Heart left ventricle (tissue), 16 donors: ENCODE measurements at regions not wholly inside any gene's neighbourhood (a gene's known extent, or its start where the extent isn't known, plus 50 kb on each side); places are given as distances from the start of the nearest gene placed in this dataset.
"Not testable (repeated sequence)": the region's sequence is repeated elsewhere in the genome, so short reads cannot be mapped to it uniquely, and the experiment has no call there.

ENCODE experiments used
- ATAC-seq, 4 donors: fragments of 200-7000 bp; cut with Tn5 transposase; one replicate each; pipeline ENCODE4 v1.9.1; 2020 to 2022; ENCODE audit warnings: moderate library complexity in 4 of 4, mild to moderate bottlenecking in 3 of 4, moderate number of reproducible peaks in 1 of 4
- DNase-seq, 5 donors: peaks; one replicate each; pipeline ENCODE4 v3.0.0-alpha.2; 2020
- H3K27ac ChIP-seq, 12 donors: fragments of 200-600 bp; sonication (generic) in 4 of 12; one replicate each; pipeline versions ENCODE4 v1.5.0 to v1.8.0; 2016 to 2022; ENCODE audit warnings: mild to moderate bottlenecking in 2 of 12
- H3K27me3 ChIP-seq, 9 donors: fragments of 200-600 bp; sonication (generic) in 2 of 9; one replicate each; pipeline versions ENCODE4 v1.5.1 to v1.8.0; 2016 to 2022; ENCODE audit warnings: mild to moderate bottlenecking in 3 of 9
- H3K36me3 ChIP-seq, 9 donors: fragments of 200-600 bp; sonication (generic) in 2 of 9; one replicate each; pipeline versions ENCODE4 v1.5.0 to v1.8.0; 2018 to 2022; ENCODE audit warnings: mild to moderate bottlenecking in 2 of 9
- H3K4me1 ChIP-seq, 12 donors: fragments of 200-600 bp; sonication (generic) in 4 of 12; one replicate each; pipeline versions ENCODE4 v1.5.0 to v1.8.0; 2016 to 2022; ENCODE audit warnings: mild to moderate bottlenecking in 3 of 12
- H3K4me3 ChIP-seq, 12 donors: fragments of 200-600 bp; sonication (generic) in 4 of 12; one replicate each; pipeline versions ENCODE4 v1.5.0 to v1.8.0; 2017 to 2022; ENCODE audit warnings: mild to moderate bottlenecking in 9 of 12, moderate library complexity in 4 of 12
- H3K9me3 ChIP-seq, 12 donors: fragments of 200-600 bp; sonication (generic) in 4 of 12; one replicate each; pipeline versions ENCODE4 v1.5.0 to v1.8.0; 2016 to 2022; ENCODE audit warnings: mild to moderate bottlenecking in 1 of 12
- POLR2A ChIP-seq, 2 donors: fragments of 450-650 bp; IDR thresholded peaks; one replicate each; pipeline ENCODE4 v1.6.1; 2017; ENCODE audit warnings: antibody characterized with exemption in 2 of 2, mild to moderate bottlenecking in 2 of 2, moderate library complexity in 2 of 2
- WGBS, 4 donors: extraction: QIAGEN DNeasy Blood & Tissue Kit in 2 of 4; methylation state at CpG; one replicate each; pipeline versions ENCODE4 v1.1.5 to v1.1.7; 2013 to 2018; 5-methylcytosine and 5-hydroxymethylcytosine counted together
- intact Hi-C, 10 donors: fragments of 100-400 bp; cut with DNase I; formaldehyde crosslinking; loops; one replicate each; pipeline versions ENCODE4 v1.11.1 to v1.14.2; 2022
- TF ChIP-seq, protein P1 (sequence below), 12 donors: fragments of 200-600 bp; sonication (generic) in 4 of 12; IDR thresholded peaks; one replicate each; pipeline versions ENCODE4 v1.5.0 to v1.8.0; 2018 to 2022; ENCODE audit warnings: antibody characterized with exemption in 12 of 12, mild to moderate bottlenecking in 5 of 12
- donor health status: ischemic (EF 13 %, LVEDD 7.1; RV severe dilation, severe dysfunction).
- donor health status: healthy with polysubstance abuse.
- donor health status: DM: no; HTN: yes; CAD: no.
- donor health status: DM: no; HTN: no; CAD: no.
- donor health status: ischemic (EF 25% LVEDD 6.9; RV normal size, moderate dysfunction).
- donor health status: ischemic (EF 25% LVEDD 5.7; RV mildly dilated, moderate dysfunction).
- donor health status: healthy.
- donor health status: DM: yes; HTN: yes; CAD: no.
- donor health status: ischemic (EF 35%, LVEDD 5.7; RV mildly dilated, moderate dysfunction).
- donor health status: nonischemic (EF 11% LVEDD 7.7; RV severe dilation, severe dysfunction).
- donor health status: DM: yes; HTN: yes; CAD: no.
- donor health status: PGD.
- donor health status: ischemic (EF 29% LVEDD 5.4; RV normal size, mild dysfunction).
- donor health status: nonischemic (EF 23%, LVEDD 6.1; RV moderate dilation, normal function).

DNA sequence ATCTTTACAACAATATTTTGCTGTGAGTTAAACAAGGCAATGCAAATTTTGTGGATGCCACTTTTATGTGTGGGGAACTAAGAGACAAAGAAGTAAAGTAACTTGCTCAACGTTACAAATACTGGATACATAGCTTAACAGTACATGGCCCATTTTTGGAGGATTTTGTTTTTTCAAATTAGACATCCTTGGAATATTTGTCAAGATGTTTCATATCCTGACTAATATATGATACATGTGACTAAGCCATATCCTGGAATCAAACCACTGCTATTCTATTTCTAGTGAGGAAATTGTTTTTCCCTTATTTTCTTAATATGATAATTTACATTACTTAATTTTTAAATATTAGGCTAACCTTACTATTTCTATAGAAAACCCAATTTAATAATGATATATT, 529.8 kb downstream of the DMRTA1 start:
- H3K9me3 ChIP-seq: no peaks in the 10 kb centered on the region
- intact Hi-C loops: no loop called here
- no peak overlapping the region for H3K4me3 ChIP-seq
- no peaks in the 10 kb centered on the region for H3K4me1 ChIP-seq
- DNase-seq: no peak
- H3K27me3 ChIP-seq: no peaks in the 10 kb centered on the region
- no peak overlapping the region for H3K27ac ChIP-seq
- no peak for TF ChIP-seq POLR2A (IDR thresholded peaks at IDR 0.05)
- TF ChIP-seq, protein P1, sequence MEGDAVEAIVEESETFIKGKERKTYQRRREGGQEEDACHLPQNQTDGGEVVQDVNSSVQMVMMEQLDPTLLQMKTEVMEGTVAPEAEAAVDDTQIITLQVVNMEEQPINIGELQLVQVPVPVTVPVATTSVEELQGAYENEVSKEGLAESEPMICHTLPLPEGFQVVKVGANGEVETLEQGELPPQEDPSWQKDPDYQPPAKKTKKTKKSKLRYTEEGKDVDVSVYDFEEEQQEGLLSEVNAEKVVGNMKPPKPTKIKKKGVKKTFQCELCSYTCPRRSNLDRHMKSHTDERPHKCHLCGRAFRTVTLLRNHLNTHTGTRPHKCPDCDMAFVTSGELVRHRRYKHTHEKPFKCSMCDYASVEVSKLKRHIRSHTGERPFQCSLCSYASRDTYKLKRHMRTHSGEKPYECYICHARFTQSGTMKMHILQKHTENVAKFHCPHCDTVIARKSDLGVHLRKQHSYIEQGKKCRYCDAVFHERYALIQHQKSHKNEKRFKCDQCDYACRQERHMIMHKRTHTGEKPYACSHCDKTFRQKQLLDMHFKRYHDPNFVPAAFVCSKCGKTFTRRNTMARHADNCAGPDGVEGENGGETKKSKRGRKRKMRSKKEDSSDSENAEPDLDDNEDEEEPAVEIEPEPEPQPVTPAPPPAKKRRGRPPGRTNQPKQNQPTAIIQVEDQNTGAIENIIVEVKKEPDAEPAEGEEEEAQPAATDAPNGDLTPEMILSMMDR (IDR thresholded peaks at IDR 0.05): no peak
- no peak for ATAC-seq
- WGBS, 4 donors: 73 to 86% (median 77%) methylated on average over 1 of the region's 1 CpG
- no peaks in the 10 kb centered on the region for H3K36me3 ChIP-seq

DNA sequence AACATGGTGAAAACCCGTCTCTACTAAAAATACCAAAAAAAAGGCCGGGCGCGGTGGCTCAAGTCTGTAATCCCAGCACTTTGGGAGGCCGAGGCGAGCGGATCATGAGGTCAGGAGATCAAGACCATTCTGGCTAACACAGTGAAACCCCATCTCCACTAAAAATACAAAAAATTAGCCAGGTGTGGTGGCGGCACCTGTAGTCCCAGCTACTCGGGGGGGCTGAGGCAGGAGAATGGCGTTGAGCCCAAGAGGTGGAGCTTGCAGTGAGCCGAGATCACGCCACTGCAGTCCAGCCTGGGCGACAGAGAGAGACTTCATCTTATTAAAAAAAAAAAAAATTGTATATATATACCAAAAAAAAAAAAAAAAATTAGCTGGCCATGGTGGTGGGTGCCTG, 533.8 kb downstream of the DMRTA1 start:
- ATAC-seq, H3K27ac ChIP-seq: not testable (repeated sequence)

DNA sequence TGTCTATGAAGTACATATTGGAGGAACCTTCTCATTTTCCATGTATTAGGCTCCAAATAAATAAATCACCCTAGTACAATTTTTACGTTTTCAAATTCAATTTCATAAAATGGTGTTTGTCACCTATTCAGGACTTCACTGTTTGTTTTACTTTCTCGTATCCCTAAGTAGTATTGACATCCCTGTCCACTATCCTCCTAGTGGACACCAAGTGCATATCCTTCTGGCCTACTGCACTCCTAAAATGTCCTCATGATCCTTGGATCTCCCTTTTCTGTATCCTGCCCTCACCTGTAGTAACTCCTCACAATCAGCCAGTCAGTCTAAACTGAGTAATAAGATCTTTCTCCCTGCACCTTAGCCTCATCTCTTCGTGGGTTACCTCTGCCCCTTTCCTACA, 539.9 kb downstream of the DMRTA1 start:
- Histone ChIP-seq H3K27ac (no peak overlapping the region), H3K4me3 (no peak overlapping the region), H3K9me3 (no peaks in the 10 kb centered on the region), H3K4me1 (no peaks in the 10 kb centered on the region), H3K36me3 (no peaks in the 10 kb centered on the region), H3K27me3 (no peaks in the 10 kb centered on the region)
- 67 to 76% (median 74%) methylated on average over 3 of the region's 3 CpGs for WGBS, 4 donors
- no peak for ATAC-seq
- DNase-seq: no peak
- intact Hi-C loops: no loop called here
- no peak for TF ChIP-seq POLR2A (IDR thresholded peaks at IDR 0.05)
- TF ChIP-seq, protein P1 (IDR thresholded peaks at IDR 0.05): no peak

More for the DNA sequence above, 533.8 kb downstream of the DMRTA1 start:
- intact Hi-C loops, H3K27me3 ChIP-seq, DNase-seq, H3K36me3 ChIP-seq, H3K4me3 ChIP-seq, H3K4me1 ChIP-seq, H3K9me3 ChIP-seq: not testable (repeated sequence)
- WGBS, 4 donors: 81 to 90% (median 85%) methylated on average over 13 of the region's 13 CpGs

DNA sequence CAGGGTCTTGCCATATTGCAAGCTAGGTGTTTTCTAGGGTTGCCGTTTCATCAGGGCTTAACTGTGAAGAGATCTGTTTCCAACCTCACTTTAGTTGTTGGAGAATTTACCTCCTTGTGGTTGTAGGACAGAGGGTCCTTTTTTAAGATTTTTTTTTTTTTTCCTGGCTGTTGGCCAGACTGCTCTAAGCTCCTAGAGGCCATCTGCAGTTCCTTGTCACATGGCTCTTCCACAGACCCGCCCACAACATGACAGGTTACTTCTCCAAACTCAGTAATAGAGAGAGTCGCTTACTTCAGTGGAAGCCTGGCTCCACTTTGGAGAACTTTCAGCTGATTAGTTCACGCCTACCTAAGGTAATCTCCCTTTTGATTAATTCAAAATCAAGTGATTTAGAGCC, 543.7 kb downstream of the DMRTA1 start:
- no peak overlapping the region for H3K4me3 ChIP-seq
- H3K27me3 ChIP-seq: no peaks in the 10 kb centered on the region
- no peak for ATAC-seq
- DNase-seq: no peak
- H3K27ac ChIP-seq: no peak overlapping the region
- no peaks in the 10 kb centered on the region for H3K4me1 ChIP-seq
- no peaks in the 10 kb centered on the region for H3K36me3 ChIP-seq
- intact Hi-C loops: no loop called here
- H3K9me3 ChIP-seq: no peaks in the 10 kb centered on the region
- WGBS, 4 donors: 78 to 83% (median 81%) methylated on average over 4 of the region's 4 CpGs
- TF ChIP-seq, protein P1 (IDR thresholded peaks at IDR 0.05): no peak
- no peak for TF ChIP-seq POLR2A (IDR thresholded peaks at IDR 0.05)

DNA sequence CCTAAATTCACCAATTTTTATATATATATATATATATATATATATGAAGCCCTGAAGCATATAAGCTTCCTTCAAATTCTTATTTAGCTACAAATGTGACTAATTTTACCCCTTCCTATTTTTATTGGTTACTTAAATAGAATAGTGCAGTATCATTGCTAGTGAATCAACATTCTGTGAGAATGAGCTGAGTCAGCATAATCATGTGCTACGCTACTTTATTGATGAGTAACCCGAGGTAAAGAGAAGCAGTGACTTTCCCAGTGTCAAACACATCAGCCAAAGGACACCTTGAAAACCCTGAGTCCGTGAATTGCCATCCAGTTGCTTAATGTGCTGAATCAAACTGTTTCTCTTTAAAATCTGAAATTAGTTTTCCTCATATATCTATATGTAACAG, 546.2 kb downstream of the DMRTA1 start:
- Histone ChIP-seq H3K4me1 (no peaks in the 10 kb centered on the region), H3K36me3 (no peaks in the 10 kb centered on the region), H3K4me3 (no peak overlapping the region), H3K27me3 (no peaks in the 10 kb centered on the region), H3K27ac (no peak overlapping the region), H3K9me3 (peaks cover 0 to 18% (median 7%) of the 10 kb centered on the region in 12 donors)
- TF ChIP-seq POLR2A (IDR thresholded peaks at IDR 0.05): no peak
- TF ChIP-seq, protein P1 (IDR thresholded peaks at IDR 0.05): no peak
- intact Hi-C loops: no loop called here
- DNase-seq (no peak), ATAC-seq (no peak)
- WGBS, 4 donors: 66 to 82% (median 73%) methylated on average over 3 of the region's 3 CpGs
